GM18873 (cell line): ENCODE measurements at regions not wholly inside any gene's neighbourhood (a gene's known extent, or its start where the extent isn't known, plus 50 kb on each side); places are given as distances from the start of the nearest gene placed in this dataset.
"Not testable (repeated sequence)": the region's sequence is repeated elsewhere in the genome, so short reads cannot be mapped to it uniquely, and the experiment has no call there.

ENCODE experiments used
- ATAC-seq: cut with Tn5 transposase; IDR thresholded peaks from one replicate; pipeline ENCODE4 v1.9.1; 2021; ENCODE audit warnings: mild to moderate bottlenecking, moderate library complexity, moderate number of reproducible peaks; ENCODE audit not compliant: unreplicated experiment, low FRiP score

DNA sequence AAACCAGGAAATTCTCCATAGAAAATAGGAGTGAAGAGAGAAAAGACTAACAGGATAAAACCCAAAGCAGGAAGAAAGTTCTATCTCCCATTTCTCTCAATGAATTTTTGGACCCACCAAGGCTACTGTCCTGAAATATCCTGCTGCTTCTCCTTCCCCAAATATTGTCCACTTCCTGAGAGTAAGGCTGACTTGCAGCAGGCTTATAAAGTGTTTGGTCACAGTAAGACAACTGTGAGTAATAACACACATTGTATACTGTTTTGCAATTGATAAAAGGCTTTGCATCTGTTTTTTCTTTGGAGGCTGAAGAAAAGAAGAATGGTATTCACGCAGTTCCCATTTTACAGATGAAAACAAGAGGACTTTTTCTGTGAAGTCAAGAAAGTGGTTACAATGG lies 52.8 kb downstream of the FOXD4L6 start:
- ATAC-seq: not testable (repeated sequence)

DNA sequence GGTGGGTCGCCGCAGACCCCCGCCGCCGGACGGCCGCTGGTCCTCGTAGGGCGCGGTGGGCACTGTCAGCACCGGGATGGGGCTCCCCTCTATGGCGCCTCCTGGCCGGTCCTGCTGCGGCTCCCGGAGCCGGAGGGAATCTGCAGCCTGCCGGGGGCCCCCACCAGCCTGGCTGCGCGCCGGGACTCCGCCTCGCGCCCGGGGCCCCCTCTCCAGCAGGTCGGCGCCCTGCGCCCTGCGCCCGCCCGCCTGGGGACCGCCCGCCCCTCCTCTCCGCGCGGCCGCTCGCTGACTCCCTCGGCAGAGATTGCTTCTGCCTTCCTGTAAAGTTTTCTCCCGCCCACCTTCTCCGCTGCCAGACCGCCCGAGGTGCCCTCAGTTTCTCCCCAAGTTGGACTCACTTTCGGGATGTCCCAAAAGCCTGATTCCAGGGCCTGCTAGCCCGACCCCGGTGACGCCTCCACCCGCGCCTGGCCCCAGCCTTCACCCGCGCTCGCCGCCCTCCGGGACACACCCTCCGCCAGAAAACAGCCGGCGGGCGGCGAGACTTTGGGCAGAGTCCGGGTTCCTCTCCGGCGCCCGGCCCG lies 54.0 kb downstream of the FOXD4L6 start:
- ATAC-seq: peak; percentile 44

DNA sequence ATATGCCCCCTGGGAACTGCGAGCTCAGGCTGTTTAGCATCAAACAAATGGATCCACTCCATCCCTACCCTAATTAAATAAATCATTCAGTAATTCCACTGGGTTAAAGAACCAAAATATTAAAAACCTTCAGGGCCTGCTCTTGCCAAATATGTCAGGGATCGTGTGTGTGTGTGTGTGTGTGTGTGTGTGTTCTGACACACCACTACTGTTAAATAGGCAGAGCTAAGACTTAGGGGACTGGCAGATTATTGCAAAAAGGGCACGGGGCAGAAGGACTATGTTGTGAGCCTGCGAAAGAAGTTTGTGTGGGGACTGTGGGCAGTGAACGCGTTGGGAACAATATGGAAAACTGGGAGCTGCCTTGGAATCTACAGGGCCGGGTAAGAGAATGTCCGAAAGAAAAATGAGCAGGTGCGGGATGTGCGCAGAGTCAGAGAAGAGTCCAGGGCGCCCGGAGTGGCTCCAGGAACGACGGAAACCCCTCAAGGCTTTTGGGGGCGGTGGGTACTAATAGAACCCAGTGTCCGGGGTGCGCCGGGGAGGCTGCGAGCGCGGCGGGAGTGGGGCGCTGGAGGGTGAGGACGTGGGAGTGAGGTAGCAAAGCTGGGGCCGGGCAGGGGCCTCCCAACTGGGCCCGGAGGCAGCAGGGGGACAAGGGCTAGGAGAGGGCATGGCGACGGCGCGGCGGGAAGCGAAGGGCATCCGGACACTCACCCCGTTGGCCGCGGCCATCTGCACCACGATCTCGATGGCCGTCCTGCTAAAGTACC lies 54.8 kb downstream of the FOXD4L6 start:
- ATAC-seq: not testable (repeated sequence)

DNA sequence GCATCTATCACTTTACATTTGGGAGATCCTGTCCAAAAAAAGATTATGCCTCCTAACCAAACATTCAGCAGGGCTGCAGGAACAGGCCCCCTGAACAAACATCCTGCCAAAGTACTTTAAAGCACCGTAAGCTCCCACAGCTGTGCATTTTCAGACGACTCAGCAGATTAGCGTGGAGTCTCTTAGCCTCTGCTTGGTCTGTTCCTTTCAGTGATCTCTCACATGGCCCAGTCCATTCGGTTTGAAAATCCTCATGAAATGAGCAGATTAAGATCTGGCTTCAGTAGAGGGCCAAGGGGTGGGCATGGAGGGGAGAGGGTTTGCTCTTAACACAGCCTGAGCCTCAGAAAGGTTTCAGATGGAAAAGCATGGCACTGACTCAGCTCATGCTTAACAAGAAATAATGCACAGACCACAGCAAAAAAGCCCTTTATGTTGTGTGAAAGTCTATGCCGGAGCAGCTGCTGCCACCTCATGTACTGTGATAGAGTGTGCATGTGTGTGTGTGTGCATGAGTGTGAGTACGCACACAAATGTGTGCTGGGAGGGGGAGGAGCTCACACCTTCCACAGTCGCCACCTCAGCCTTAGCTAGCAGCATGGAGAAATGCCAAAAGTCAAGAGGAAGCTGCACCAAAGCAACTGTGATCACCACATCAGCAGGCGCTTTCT lies 64.2 kb downstream of the FOXD4L6 start:
- peak; percentile 80 for ATAC-seq

DNA sequence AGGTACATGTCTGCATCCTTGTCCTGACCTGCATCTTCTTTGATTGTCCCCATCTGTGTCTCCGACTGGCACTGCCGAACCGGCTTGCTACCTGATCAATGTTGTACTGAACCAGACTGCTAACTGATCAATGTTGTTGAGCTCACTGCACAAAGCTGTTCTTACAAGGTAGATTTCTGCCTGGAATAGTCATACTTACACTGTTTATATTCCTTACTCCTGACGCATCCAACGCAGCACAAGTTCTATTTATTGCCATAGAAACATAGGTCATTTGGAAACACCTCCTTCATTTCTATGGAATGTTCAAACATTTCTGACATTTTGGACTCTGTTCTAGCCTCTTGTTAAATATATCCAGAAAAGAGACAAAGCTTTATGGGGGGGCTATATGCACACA lies 65.2 kb downstream of the FOXD4L6 start:
- not testable (repeated sequence) for ATAC-seq

DNA sequence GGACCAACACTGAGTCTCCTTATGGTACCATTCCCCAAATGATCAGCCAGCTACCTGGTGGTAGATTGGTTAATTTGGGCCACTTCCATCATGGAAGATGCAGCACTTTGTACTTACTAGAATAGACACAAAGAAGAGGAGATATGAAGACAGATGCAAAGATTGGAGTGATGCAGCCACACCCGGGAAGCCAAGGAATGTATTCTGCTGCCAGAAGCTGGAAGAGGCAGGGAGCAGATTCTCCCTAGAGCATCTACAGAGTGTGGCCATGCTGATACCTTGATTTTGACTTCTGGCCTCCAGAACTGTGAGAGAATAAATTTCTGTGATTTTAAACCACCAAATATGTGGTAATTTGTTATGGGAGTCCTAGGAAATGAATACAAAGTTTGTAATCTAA lies 68.9 kb downstream of the FOXD4L6 start:
- not testable (repeated sequence) for ATAC-seq

DNA sequence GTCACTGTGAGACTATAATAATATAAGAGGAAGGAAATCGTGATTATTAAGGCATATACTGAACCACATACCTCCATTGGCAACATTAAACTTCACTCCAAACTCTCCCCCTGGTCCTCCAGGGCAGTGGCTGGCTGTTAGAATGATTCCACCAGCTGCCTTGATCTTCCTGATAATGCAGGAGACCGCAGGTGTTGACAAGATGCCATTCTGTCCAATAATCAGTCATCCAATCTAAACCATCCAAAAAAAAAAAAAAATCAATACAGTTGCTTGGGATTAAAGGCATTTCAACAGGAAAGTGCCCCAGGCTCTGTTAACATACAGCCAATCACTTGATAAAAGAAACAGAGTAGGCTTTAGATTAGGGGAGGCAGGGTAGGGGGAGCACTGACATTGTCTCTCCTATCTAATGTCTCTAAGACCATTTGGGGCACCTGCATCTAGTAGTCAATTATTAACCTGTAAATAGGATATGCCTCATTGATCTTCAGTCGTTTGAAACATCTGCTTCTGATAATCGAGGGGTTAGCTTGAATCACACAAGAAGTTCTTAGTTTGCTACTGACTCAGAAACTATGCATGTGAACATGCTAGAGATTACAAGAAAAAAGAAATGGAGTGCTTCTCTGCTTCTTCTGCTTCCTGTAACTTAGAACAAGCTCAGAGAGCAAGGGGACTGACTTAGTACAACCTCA lies 74.7 kb downstream of the FOXD4L6 start:
- peak; percentile 92 for ATAC-seq

DNA sequence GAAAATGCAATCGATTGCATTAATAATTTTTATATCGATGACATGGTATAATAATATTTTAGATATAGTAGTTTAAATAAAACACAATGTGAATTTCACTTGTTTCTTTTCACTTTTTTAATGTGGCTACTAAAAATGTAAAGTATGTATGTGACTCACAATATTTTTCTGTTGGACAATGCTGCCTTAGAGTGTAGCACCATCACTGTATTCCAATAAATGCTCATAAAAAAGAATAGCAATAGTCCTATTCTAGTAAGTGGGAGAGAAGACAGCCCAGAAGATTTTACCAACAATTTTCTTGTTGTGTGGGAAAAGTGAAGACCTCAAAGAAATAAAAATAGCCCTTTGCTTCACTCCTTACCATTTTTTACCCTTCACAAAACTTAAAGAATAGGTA lies 79.8 kb downstream of the FOXD4L6 start:
- not testable (repeated sequence) for ATAC-seq

DNA sequence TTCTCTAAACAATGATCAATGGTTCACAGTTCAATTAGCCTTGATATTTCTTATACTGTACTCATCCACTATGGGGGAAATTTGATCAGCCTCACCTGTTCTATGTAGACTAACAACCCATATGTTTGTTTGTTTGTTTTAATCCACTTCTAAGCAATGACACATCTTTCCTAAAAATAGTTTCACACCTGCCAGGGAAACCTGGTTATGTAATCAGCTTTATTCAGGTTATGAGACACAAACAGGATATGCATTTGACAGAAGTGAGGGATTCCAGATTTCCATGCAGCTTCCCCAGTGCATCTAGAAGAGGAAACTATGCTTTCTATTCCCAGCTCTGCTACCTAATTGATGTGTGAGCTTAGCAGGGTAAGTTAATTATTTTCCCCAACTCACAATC lies 80.7 kb downstream of the FOXD4L6 start:
- not testable (repeated sequence) for ATAC-seq

DNA sequence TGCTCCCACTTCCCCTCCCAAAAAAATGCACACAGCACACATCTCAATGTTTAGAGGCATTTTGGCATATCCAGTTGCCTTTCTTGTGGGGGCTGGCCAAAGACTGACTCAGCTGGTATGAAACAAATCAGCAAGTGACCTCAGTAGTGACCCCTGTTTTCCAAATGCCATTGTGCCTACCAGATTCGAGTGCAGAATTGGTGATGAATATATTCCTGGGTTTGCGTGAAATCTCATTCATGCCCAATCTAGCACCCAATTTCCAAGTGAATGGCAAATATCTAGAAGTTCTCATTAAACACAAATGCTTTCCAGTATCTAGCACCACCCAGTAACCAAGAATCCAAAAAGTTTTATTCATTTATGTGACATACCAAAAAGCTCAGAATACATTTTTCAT lies 83.6 kb downstream of the FOXD4L6 start:
- not testable (repeated sequence) for ATAC-seq

DNA sequence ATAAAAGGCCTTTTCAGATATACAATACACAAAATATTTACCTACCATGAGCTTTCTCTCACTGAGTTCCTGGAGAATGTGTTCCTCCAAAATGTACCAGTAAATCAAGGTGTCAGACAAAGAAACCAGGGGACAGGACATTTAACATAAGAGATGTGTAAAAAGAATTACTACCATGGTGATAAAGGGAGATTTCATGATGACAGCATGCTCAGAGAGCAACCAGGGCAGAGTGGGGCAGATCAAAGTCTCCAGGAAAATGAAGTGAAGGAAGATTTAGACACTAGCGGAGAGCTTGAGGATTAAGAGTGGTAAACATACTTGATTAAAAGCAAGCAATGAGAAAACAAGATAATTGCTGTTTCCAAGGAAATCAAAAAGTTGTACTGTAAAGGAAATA lies 85.0 kb downstream of the FOXD4L6 start:
- ATAC-seq: not testable (repeated sequence)

DNA sequence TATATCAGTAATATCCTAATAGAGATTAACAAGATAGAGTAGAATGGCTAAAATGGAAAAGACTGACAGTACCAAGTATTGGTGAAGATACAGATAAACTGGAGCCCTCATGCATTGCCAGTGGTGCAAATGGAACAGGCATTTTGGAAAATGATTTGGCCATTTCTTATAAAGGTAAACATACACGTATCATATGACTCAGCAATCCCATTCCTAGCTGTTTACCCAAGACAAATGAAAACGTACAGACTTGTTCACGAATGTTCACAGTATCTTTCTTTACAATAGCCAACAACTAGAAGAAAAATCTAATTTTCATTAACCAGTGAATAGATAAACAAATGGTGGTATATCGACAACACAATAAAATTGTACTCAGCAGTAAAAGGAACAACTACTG lies 86.4 kb downstream of the FOXD4L6 start:
- not testable (repeated sequence) for ATAC-seq

DNA sequence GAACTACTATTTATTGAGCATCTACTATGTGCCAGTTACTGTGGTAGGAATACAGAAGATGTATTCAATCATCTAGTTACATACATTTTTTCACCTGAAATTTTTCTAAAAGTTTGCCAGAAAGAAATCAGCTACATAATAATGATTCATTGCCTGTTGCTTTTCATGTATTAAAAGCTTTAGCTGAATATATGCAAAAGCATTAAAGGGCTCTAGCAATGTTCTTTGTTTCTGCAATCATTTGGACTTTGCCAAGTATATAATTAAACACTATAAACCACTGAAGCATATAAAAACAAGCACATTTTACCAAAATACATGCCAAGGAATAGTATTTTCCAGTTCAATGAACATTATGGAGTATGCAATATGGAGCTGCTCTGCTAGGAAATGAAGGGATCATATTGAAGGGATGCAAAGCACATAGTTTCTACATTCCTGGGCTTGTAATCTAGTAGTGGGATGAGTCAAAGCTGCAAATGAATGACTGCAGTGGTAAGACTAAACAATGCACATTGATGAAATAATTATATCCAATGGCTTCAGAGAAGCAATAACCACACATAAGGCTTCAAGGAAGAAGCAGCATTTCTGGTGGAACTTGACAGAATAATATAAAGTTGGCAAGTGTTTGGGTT lies 87.7 kb downstream of the FOXD4L6 start:
- not testable (repeated sequence) for ATAC-seq

DNA sequence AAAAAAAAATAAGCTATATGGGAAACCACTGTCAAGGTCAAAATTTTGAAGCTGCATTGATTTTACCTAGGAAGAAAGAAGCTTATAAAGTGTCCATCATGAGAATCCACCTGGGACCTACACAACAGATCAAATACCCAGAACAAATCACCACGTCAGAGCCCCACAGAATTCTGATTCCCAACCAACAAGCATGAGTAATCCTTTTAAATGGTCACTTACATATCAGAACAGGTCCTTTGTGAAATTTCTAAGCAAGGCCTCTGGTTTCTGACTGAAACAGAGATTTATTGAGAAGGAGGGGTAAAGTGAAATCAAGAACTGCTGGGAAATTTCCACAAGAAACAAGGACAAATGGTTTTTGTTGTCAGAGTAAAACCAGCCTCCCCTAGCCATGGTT lies 93.2 kb downstream of the FOXD4L6 start:
- ATAC-seq: not testable (repeated sequence)

DNA sequence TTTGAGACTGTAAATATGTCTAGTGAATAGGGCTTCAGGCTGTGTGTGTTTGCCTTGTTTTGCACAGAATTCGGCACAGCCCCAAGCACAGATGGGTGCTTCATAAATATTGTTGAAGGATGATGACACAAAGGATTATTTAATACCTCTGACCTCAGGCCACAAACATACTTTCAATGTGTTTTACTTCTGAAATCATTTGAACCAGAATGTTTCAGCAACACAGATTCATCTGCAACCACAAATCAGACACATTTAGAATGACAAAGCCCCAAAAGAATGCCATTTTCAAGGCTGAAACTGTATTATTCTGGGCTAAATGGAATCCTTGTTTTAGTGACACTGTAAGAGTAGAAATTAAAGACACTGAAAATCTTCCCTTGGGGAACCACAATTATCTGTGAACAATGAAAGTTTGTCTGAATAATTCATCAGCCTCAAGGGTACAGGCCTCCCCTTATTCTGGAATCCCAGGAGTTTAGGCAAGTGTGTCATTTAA lies 93.7 kb downstream of the FOXD4L6 start:
- not testable (repeated sequence) for ATAC-seq

DNA sequence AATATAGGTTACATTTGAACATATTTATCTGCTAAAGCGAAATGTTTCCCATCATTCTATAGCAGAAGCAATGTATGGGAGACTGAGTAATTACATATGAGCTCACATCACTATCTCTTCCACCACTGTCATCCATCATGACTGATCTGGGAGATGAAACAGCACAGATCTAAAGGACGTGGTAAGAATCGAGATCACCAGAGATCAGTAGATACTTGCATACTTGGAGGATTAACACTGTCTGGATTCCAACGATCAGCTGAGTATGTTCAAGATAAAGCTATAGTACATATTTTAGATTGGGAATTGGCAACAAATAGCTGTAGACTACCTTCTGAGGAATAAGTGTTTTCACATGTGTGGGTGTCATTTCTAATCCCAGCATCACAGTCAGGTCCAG lies 94.6 kb downstream of the FOXD4L6 start:
- not testable (repeated sequence) for ATAC-seq

DNA sequence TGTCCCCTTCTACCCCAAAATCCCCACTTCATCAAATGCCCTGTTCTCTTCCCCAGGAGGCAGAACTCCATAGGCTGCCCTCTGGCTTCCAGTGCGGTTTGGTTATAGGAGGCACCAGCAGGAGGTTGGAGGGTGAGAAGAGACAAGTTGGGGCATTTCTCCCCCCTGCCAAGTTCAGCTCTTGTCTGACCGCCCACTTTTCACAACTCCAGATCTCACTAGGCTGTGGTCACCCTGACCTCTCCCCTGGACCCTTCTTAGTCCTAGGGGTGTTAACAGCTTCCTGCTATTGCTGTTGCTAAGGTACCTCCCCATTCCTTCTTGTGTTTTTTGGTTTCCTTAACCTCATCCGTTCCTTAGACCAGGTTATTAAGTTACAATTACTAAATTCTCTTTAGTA lies 95.1 kb downstream of the FOXD4L6 start:
- ATAC-seq: not testable (repeated sequence)

DNA sequence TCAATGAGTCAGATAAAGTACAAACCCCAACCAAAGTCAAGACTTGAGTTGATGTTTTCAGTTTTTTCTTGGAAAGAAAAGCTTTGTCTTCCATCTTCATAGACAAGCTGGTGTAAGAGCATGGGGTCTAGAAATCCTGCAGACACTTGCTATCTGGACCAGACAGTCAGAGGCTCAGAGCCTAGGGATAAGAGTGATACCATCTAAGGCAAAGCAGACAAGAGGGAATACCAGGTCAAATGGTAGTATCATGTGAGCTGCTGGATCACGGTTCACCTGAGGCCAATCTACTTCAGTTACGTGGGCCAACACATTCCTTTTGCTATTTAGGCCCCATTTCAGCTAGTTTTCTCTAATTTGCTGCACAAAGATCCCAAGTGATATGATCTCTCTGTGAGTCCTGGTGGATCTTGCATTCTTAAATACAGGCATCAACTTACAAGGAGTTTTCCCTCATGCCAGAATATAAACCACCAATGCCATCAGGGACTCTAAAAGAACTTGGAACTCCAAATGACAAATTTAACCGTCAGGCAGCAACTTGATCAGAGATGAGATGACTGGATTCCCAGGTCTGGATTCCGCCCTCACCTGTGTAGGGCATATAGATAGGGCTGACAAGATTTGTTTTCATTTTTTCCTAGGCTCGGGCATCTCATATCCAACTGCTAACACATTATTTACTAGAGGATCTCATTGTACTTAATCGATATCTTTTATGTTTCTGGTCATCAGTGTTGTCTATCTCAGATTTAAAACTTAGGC lies 101.4 kb downstream of the FOXD4L6 start:
- ATAC-seq: not testable (repeated sequence)

DNA sequence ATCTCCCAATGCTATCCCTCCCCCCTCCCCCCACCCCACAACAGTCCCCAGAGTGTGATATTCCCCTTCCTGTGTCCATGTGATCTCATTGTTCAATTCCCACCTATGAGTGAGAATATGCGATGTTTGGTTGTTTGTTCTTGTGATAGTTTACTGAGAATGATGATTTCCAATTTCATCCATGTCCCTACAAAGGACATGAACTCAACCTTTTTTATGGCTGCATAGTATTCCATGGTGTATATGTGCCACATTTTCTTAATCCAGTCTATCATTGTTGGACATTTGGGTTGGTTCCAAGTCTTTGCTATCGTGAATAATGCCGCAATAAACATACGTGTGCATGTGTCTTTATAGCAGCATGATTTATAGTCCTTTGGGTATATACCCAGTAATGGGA lies 106.1 kb downstream of the FOXD4L6 start:
- not testable (repeated sequence) for ATAC-seq
